ENCODE measurements at regions not wholly inside any gene's neighbourhood (a gene's known extent, or its start where the extent isn't known, plus 50 kb on each side); places are given as distances from the start of the nearest gene placed in this dataset.

GRCh38 chr17:70655176-70655958, 486.0 kb downstream of the KCNJ2 start:
- no peaks in the 10 kb centered on the region for H3K27me3 Mint-ChIP-seq (ENCODE audit: low read depth)

GRCh38 chr17:70658317-70658716, 489.0 kb downstream of the KCNJ2 start:
- H3K4me1 Mint-ChIP-seq = peaks cover 31% of the 10 kb centered on the region
- TF ChIP-seq CTCF (IDR thresholded peaks at IDR 0.05; ENCODE audit: unreplicated experiment) = no peak
- H3K9me3 Mint-ChIP-seq = no peaks in the 10 kb centered on the region
- no peak for DNase-seq (ENCODE audit: low spot score in 2 of 2, unreplicated experiment in 2 of 2)
- H3K27ac Mint-ChIP-seq = peak overlapping the region; percentile 85
- H3K4me3 Mint-ChIP-seq = no peak overlapping the region
- H3K27me3 Mint-ChIP-seq (ENCODE audit: low read depth) = no peaks in the 10 kb centered on the region
- H3K36me3 Mint-ChIP-seq = no peaks in the 10 kb centered on the region

More at GRCh38 chr17:70655176-70655958, 486.0 kb downstream of the KCNJ2 start:
- no peak overlapping the region for H3K27ac Mint-ChIP-seq
- TF ChIP-seq CTCF (IDR thresholded peaks at IDR 0.05; ENCODE audit: unreplicated experiment) = no peak
- no peak overlapping the region for H3K4me3 Mint-ChIP-seq
- peaks cover 3% of the 10 kb centered on the region for H3K9me3 Mint-ChIP-seq
- no peak for DNase-seq (ENCODE audit: low spot score in 2 of 2, unreplicated experiment in 2 of 2)
- peaks cover 24% of the 10 kb centered on the region for H3K4me1 Mint-ChIP-seq
- H3K36me3 Mint-ChIP-seq = no peaks in the 10 kb centered on the region

GRCh38 chr17:70658840-70659239, 489.5 kb downstream of the KCNJ2 start:
- no peaks in the 10 kb centered on the region for H3K36me3 Mint-ChIP-seq
- peaks cover 28% of the 10 kb centered on the region for H3K4me1 Mint-ChIP-seq
- no peaks in the 10 kb centered on the region for H3K27me3 Mint-ChIP-seq (ENCODE audit: low read depth)
- no peak overlapping the region for H3K4me3 Mint-ChIP-seq
- H3K27ac Mint-ChIP-seq = peak overlapping the region; percentile 85
- TF ChIP-seq CTCF (IDR thresholded peaks at IDR 0.05; ENCODE audit: unreplicated experiment) = no peak
- DNase-seq (ENCODE audit: low spot score in 2 of 2, unreplicated experiment in 2 of 2) = no peak
- no peaks in the 10 kb centered on the region for H3K9me3 Mint-ChIP-seq

GRCh38 chr17:70661342-70662222, 492.2 kb downstream of the KCNJ2 start:
- Mint-ChIP-seq H3K9me3 (peaks cover 4% of the 10 kb centered on the region), H3K4me3 (no peak overlapping the region), H3K4me1 (peaks cover 22% of the 10 kb centered on the region), H3K36me3 (no peaks in the 10 kb centered on the region), H3K27me3 (ENCODE audit: low read depth) (no peaks in the 10 kb centered on the region), H3K27ac (no peak overlapping the region)
- no peak for TF ChIP-seq CTCF (IDR thresholded peaks at IDR 0.05; ENCODE audit: unreplicated experiment)
- no peak for DNase-seq (ENCODE audit: low spot score in 2 of 2, unreplicated experiment in 2 of 2)

GRCh38 chr17:70668276-70668937, 499.1 kb downstream of the KCNJ2 start:
- H3K4me1 Mint-ChIP-seq = peaks cover 10% of the 10 kb centered on the region
- H3K27ac Mint-ChIP-seq = no peak overlapping the region
- no peak for DNase-seq (ENCODE audit: low spot score in 2 of 2, unreplicated experiment in 2 of 2)
- peaks cover 7% of the 10 kb centered on the region for H3K9me3 Mint-ChIP-seq
- no peaks in the 10 kb centered on the region for H3K36me3 Mint-ChIP-seq
- H3K4me3 Mint-ChIP-seq = no peak overlapping the region
- H3K27me3 Mint-ChIP-seq (ENCODE audit: low read depth) = no peaks in the 10 kb centered on the region
- no peak for TF ChIP-seq CTCF (IDR thresholded peaks at IDR 0.05; ENCODE audit: unreplicated experiment)
